Transverse colon (tissue), 1 donor: ENCODE measurements at regions not wholly inside any gene's neighbourhood (a gene's known extent, or its start where the extent isn't known, plus 50 kb on each side); places are given as distances from the start of the nearest gene placed in this dataset.

ENCODE experiments used
- EP300 ChIP-seq: sonication (generic); formaldehyde crosslinking; IDR thresholded peaks from one replicate; pipeline ENCODE4 v1.6.1; 2017; ENCODE audit warnings: antibody characterized with exemption, low read depth
- POLR2A ChIP-seq: fragments of 450-650 bp; IDR thresholded peaks from one replicate; pipeline ENCODE4 v1.6.1; 2016; ENCODE audit warnings: antibody characterized with exemption, mild to moderate bottlenecking, moderate library complexity

GRCh38 chr1:60922304-60922703, 160.1 kb upstream of the NFIA start:
- TF ChIP-seq POLR2A (no peak), EP300 (no peak)
